MM.1S (cell line): ENCODE measurements at regions not wholly inside any gene's neighbourhood (a gene's known extent, or its start where the extent isn't known, plus 50 kb on each side); places are given as distances from the start of the nearest gene placed in this dataset.
A peak's percentile ranks its signal among the peaks of the same experiment; 100 is the strongest.

ENCODE experiments used
- DNase-seq: peaks from one replicate; pipeline ENCODE4 v3.0.0-alpha.2; 2015
- H2AFZ ChIP-seq: fragments of 300-600 bp; sonication (generic); 2 replicates; pipeline ENCODE4 v1.6.0; 2016; ENCODE audit warnings: antibody characterized with exemption, low read length
- H3F3A ChIP-seq: fragments of 300-600 bp; sonication (generic); 2 replicates; pipeline ENCODE4 v1.6.1; 2016; ENCODE audit warnings: mild to moderate bottlenecking, antibody characterized with exemption, low read length, moderate library complexity, mixed read lengths; ENCODE audit not compliant: insufficient read depth
- H3K27ac ChIP-seq: fragments of 300-600 bp; sonication (generic); 2 replicates; pipeline ENCODE4 v1.5.1; 2016; ENCODE audit warnings: mild to moderate bottlenecking, low read length
- H3K27me3 ChIP-seq: fragments of 300-600 bp; sonication (generic); replicated peaks from 2 replicates; pipeline ENCODE4 v1.6.0; 2016; ENCODE audit warnings: low read length; ENCODE audit not compliant: insufficient read depth
- H3K36me3 ChIP-seq: fragments of 300-600 bp; sonication (generic); replicated peaks from 2 replicates; pipeline ENCODE4 v1.6.1; 2016; ENCODE audit warnings: mild to moderate bottlenecking, low read length, mixed read lengths; ENCODE audit not compliant: insufficient read depth
- H3K4me1 ChIP-seq: fragments of 300-600 bp; sonication (generic); 2 replicates; pipeline ENCODE4 v1.6.1; 2016; ENCODE audit warnings: low read length, mixed read lengths
- H3K4me2 ChIP-seq: fragments of 300-600 bp; sonication (generic); 2 replicates; pipeline ENCODE4 v1.6.0; 2016; ENCODE audit warnings: low read depth, low read length
- H3K4me3 ChIP-seq: fragments of 300-600 bp; sonication (generic); 2 replicates; pipeline ENCODE4 v1.5.1; 2016; ENCODE audit warnings: low read length, mixed read lengths
- H3K79me2 ChIP-seq: fragments of 300-600 bp; sonication (generic); 2 replicates; pipeline ENCODE4 v1.6.1; 2016; ENCODE audit warnings: mixed run types, low read length, mixed read lengths
- H3K9ac ChIP-seq: fragments of 300-600 bp; sonication (generic); 2 replicates; pipeline ENCODE4 v1.6.1; 2016; ENCODE audit warnings: low read length, mixed read lengths
- H3K9me2 ChIP-seq: fragments of 300-600 bp; sonication (generic); replicated peaks from 2 replicates; pipeline ENCODE4 v1.6.1; 2016; ENCODE audit warnings: mild to moderate bottlenecking, low read length, mixed read lengths; ENCODE audit not compliant: insufficient read depth
- H3K9me3 ChIP-seq: fragments of 300-600 bp; sonication (generic); replicated peaks from 2 replicates; pipeline ENCODE4 v1.6.1; 2016; ENCODE audit warnings: mild to moderate bottlenecking, low read length, mixed read lengths; ENCODE audit not compliant: insufficient read depth
- H4K20me1 ChIP-seq: fragments of 300-600 bp; sonication (generic); 2 replicates; pipeline ENCODE4 v1.6.1; 2016; ENCODE audit warnings: mild to moderate bottlenecking, low read length, moderate library complexity, mixed read lengths; ENCODE audit not compliant: insufficient read depth
- CTCF ChIP-seq: fragments of 300-600 bp; sonication (generic); IDR thresholded peaks from 2 replicates; pipeline ENCODE4 v1.5.1; 2016; ENCODE audit warnings: antibody characterized with exemption, low read length, mixed read lengths
- EZH2 ChIP-seq: fragments of 300-600 bp; sonication (generic); optimal IDR thresholded peaks from 2 replicates; pipeline ENCODE3; 2017; ENCODE audit warnings: low read depth, mild to moderate bottlenecking, antibody characterized with exemption, low read length, mixed read lengths
- EZH2phosphoT487 ChIP-seq: fragments of 300-600 bp; sonication (generic); IDR thresholded peaks from 2 replicates; pipeline ENCODE4 v1.6.1; 2018; ENCODE audit warnings: antibody characterized with exemption, low read length

- no peaks in the 10 kb centered on the region for H3K4me1 ChIP-seq
- H3K27me3 ChIP-seq = no peaks in the 10 kb centered on the region
- no peak overlapping the region for H2AFZ ChIP-seq
- no peak overlapping the region for H3K9ac ChIP-seq
- H3K79me2 ChIP-seq = no peaks in the 10 kb centered on the region
- no peaks in the 10 kb centered on the region for H4K20me1 ChIP-seq
- no peak overlapping the region for H3K27ac ChIP-seq
- H3K36me3 ChIP-seq = no peaks in the 10 kb centered on the region
- TF ChIP-seq EZH2phosphoT487 (no peak), CTCF (no peak), EZH2 (no peak)
- no peak for DNase-seq
- H3K9me3 ChIP-seq = no peaks in the 10 kb centered on the region
- H3K9me2 ChIP-seq = no peaks in the 10 kb centered on the region
- no peak overlapping the region for H3K4me3 ChIP-seq
- no peak overlapping the region for H3K4me2 ChIP-seq
- H3F3A ChIP-seq = no peaks in the 10 kb centered on the region
These were observed 305.3 kb upstream of the OR4E1 start for GRCh38 chr14:21978999-21979314.

GRCh38 chr14:21978184-21978998 is 304.8 kb upstream of the OR4E1 start:
- Histone ChIP-seq H3K4me1 (no peaks in the 10 kb centered on the region), H3F3A (no peaks in the 10 kb centered on the region), H3K27me3 (no peaks in the 10 kb centered on the region), H3K36me3 (no peaks in the 10 kb centered on the region), H2AFZ (0 out of 2 replicates have a peak overlapping the region, but pooled peaks have one; percentile 11), H3K9ac (no peak overlapping the region), H3K9me2 (no peaks in the 10 kb centered on the region), H3K9me3 (no peaks in the 10 kb centered on the region), H3K27ac (no peak overlapping the region), H3K4me2 (no peak overlapping the region), H4K20me1 (no peaks in the 10 kb centered on the region), H3K79me2 (no peaks in the 10 kb centered on the region), H3K4me3 (no peak overlapping the region)
- DNase-seq = peak; percentile 59
- TF ChIP-seq EZH2 (no peak), EZH2phosphoT487 (no peak), CTCF (peak; percentile 73)

- H3K27me3 ChIP-seq = no peaks in the 10 kb centered on the region
- no peaks in the 10 kb centered on the region for H3F3A ChIP-seq
- H3K9me2 ChIP-seq = no peaks in the 10 kb centered on the region
These were observed 301.1 kb upstream of the OR4E1 start for GRCh38 chr14:21974741-21975140.

More at GRCh38 chr14:21974741-21975140, 301.1 kb upstream of the OR4E1 start:
- Histone ChIP-seq H3K4me3 (no peak overlapping the region), H2AFZ (no peak overlapping the region), H3K79me2 (no peaks in the 10 kb centered on the region), H3K27ac (no peak overlapping the region), H3K9me3 (no peaks in the 10 kb centered on the region), H4K20me1 (no peaks in the 10 kb centered on the region), H3K4me2 (no peak overlapping the region), H3K36me3 (no peaks in the 10 kb centered on the region), H3K4me1 (no peaks in the 10 kb centered on the region), H3K9ac (no peak overlapping the region)
- no peak for DNase-seq
- TF ChIP-seq EZH2 (no peak), CTCF (no peak), EZH2phosphoT487 (no peak)
